ENCODE measurements at regions not wholly inside any gene's neighbourhood (a gene's known extent, or its start where the extent isn't known, plus 50 kb on each side); places are given as distances from the start of the nearest gene placed in this dataset.

- Histone ChIP-seq H3K27ac (ENCODE audit: low read depth in 2 of 2, low read length in 2 of 2) (no peak overlapping the region), H3K4me3 (ENCODE audit: low read length in 3 of 3) (no peak overlapping the region), H3K9ac (ENCODE audit: low read length in 3 of 3) (no peak overlapping the region), H3K4me1 (ENCODE audit: control insufficient read depth in 2 of 3, insufficient read depth in 2 of 3, low read depth in 1 of 3, low read length in 3 of 3) (no peaks in the 10 kb centered on the region), H3K27me3 (ENCODE audit: control insufficient read depth, insufficient read depth, low read length) (no peaks in the 10 kb centered on the region), H3K9me3 (ENCODE audit: control insufficient read depth in 2 of 3, insufficient read depth in 1 of 3, low read length in 3 of 3) (no peaks in the 10 kb centered on the region), H3K36me3 (ENCODE audit: control insufficient read depth in 2 of 3, insufficient read depth in 3 of 3, low read length in 3 of 3) (no peaks in the 10 kb centered on the region)
- intact Hi-C loops (cut with DNase I) = no loop called here
- DNase-seq (no peak), FAIRE-seq (no peak)
- no peak for TF ChIP-seq CTCF (IDR thresholded peaks at IDR 0.05; ENCODE audit: borderline replicate concordance, extremely low read depth, insufficient read depth)
Observed at GRCh38 chr13:93045836-93046235, 180.8 kb upstream of the GPC6 start.

- no peak overlapping the region for H3K4me3 ChIP-seq (ENCODE audit: low read length in 3 of 3)
- H3K9me3 ChIP-seq (ENCODE audit: control insufficient read depth in 2 of 3, insufficient read depth in 1 of 3, low read length in 3 of 3) = no peaks in the 10 kb centered on the region
- TF ChIP-seq CTCF (IDR thresholded peaks at IDR 0.05; ENCODE audit: borderline replicate concordance, extremely low read depth, insufficient read depth) = no peak
- no peaks in the 10 kb centered on the region for H3K4me1 ChIP-seq (ENCODE audit: control insufficient read depth in 2 of 3, insufficient read depth in 2 of 3, low read depth in 1 of 3, low read length in 3 of 3)
- no peak overlapping the region for H3K27ac ChIP-seq (ENCODE audit: low read depth in 2 of 2, low read length in 2 of 2)
- no peaks in the 10 kb centered on the region for H3K36me3 ChIP-seq (ENCODE audit: control insufficient read depth in 2 of 3, insufficient read depth in 3 of 3, low read length in 3 of 3)
- H3K27me3 ChIP-seq (ENCODE audit: control insufficient read depth, insufficient read depth, low read length) = no peaks in the 10 kb centered on the region
- intact Hi-C loops (cut with DNase I) = no loop called here
- FAIRE-seq (no peak), DNase-seq (no peak)
- no peak overlapping the region for H3K9ac ChIP-seq (ENCODE audit: low read length in 3 of 3)
Observed at GRCh38 chr13:93055233-93055632, 171.4 kb upstream of the GPC6 start.

GRCh38 chr13:93058301-93058700 is 168.3 kb upstream of the GPC6 start:
- intact Hi-C loops (cut with DNase I) = no loop called here
- H3K4me3 ChIP-seq (ENCODE audit: low read length in 3 of 3) = no peak overlapping the region
- no peak overlapping the region for H3K27ac ChIP-seq (ENCODE audit: low read depth in 2 of 2, low read length in 2 of 2)
- TF ChIP-seq CTCF (IDR thresholded peaks at IDR 0.05; ENCODE audit: borderline replicate concordance, extremely low read depth, insufficient read depth) = no peak
- FAIRE-seq (no peak), DNase-seq (no peak)
- H3K9ac ChIP-seq (ENCODE audit: low read length in 3 of 3) = no peak overlapping the region
- no peaks in the 10 kb centered on the region for H3K27me3 ChIP-seq (ENCODE audit: control insufficient read depth, insufficient read depth, low read length)
- H3K4me1 ChIP-seq (ENCODE audit: control insufficient read depth in 2 of 3, insufficient read depth in 2 of 3, low read depth in 1 of 3, low read length in 3 of 3) = no peaks in the 10 kb centered on the region
- no peaks in the 10 kb centered on the region for H3K36me3 ChIP-seq (ENCODE audit: control insufficient read depth in 2 of 3, insufficient read depth in 3 of 3, low read length in 3 of 3)
- no peaks in the 10 kb centered on the region for H3K9me3 ChIP-seq (ENCODE audit: control insufficient read depth in 2 of 3, insufficient read depth in 1 of 3, low read length in 3 of 3)

GRCh38 chr13:93060144-93060543 is 166.5 kb upstream of the GPC6 start:
- intact Hi-C loops (cut with DNase I) = no loop called here
- H3K9me3 ChIP-seq (ENCODE audit: control insufficient read depth in 2 of 3, insufficient read depth in 1 of 3, low read length in 3 of 3) = no peaks in the 10 kb centered on the region
- no peak overlapping the region for H3K9ac ChIP-seq (ENCODE audit: low read length in 3 of 3)
- no peaks in the 10 kb centered on the region for H3K36me3 ChIP-seq (ENCODE audit: control insufficient read depth in 2 of 3, insufficient read depth in 3 of 3, low read length in 3 of 3)
- TF ChIP-seq CTCF (IDR thresholded peaks at IDR 0.05; ENCODE audit: borderline replicate concordance, extremely low read depth, insufficient read depth) = no peak
- FAIRE-seq (no peak), DNase-seq (no peak)
- no peaks in the 10 kb centered on the region for H3K27me3 ChIP-seq (ENCODE audit: control insufficient read depth, insufficient read depth, low read length)
- no peak overlapping the region for H3K27ac ChIP-seq (ENCODE audit: low read depth in 2 of 2, low read length in 2 of 2)
- no peak overlapping the region for H3K4me3 ChIP-seq (ENCODE audit: low read length in 3 of 3)
- H3K4me1 ChIP-seq (ENCODE audit: control insufficient read depth in 2 of 3, insufficient read depth in 2 of 3, low read depth in 1 of 3, low read length in 3 of 3) = no peaks in the 10 kb centered on the region

All from kidney (tissue), 13 donors.